GM23248 (cell line): ENCODE measurements at regions not wholly inside any gene's neighbourhood (a gene's known extent, or its start where the extent isn't known, plus 50 kb on each side); places are given as distances from the start of the nearest gene placed in this dataset.

Experiments
- EZH2 ChIP-seq: fragments of 200-600 bp; sonication (generic); IDR thresholded peaks from 2 replicates; pipeline ENCODE4 v1.6.1; 2018; ENCODE audit warnings: antibody characterized with exemption, mild to moderate bottlenecking; ENCODE audit not compliant: insufficient read depth, poor library complexity, severe bottlenecking
- EZH2phosphoT487 ChIP-seq: fragments of 200-600 bp; sonication (generic); IDR thresholded peaks from 2 replicates; pipeline ENCODE4 v1.6.1; 2018; ENCODE audit warnings: antibody characterized with exemption, moderate library complexity, mild to moderate bottlenecking, low read depth; ENCODE audit not compliant: insufficient read depth

DNA sequence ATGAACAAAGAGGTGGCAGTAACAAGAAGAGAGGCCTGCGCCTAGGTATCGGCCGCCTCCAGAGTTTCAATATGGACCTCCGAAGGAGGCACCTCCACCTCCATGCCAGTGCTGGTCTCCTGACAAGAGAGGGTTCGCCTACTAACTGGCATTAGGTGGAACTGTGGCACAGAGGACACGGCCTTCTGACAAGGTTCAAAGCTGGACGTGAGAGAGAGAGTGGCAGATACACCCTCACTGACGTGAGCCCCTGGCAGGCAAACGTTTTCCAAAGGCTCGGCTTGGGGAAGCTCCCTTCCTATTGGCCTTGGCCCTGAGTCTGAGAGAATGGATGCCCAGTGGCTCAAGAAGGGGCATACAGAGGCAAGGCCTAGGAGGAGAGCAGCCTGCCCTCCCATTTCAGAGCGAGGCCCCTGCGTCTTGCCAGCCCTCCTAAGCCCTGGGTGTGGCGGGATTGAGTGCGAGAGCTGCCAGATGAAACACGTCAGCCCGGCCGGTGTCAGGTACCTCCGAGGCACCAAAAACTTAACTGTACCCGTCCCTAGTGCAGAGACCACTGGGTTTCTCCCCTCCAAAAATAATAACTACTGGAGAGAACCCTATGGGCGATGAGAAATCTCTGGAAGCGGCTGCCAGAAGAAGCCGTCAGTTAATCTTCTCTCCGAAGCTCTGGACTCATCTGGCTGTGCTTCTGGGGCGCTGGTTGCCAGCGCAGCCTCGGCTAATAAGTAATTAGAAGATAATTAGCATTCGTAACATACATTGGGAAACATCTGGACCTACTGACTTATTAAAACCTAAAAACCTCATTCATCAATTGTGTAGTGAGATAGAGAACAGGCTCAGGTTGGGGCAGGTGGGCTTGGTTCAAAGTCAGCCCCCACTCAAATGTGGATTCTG is 283.6 kb downstream of the NPHP4 start:
- TF ChIP-seq EZH2 (no peak), EZH2phosphoT487 (no peak)
